ENCODE measurements at regions not wholly inside any gene's neighbourhood (a gene's known extent, or its start where the extent isn't known, plus 50 kb on each side); places are given as distances from the start of the nearest gene placed in this dataset.

DNA sequence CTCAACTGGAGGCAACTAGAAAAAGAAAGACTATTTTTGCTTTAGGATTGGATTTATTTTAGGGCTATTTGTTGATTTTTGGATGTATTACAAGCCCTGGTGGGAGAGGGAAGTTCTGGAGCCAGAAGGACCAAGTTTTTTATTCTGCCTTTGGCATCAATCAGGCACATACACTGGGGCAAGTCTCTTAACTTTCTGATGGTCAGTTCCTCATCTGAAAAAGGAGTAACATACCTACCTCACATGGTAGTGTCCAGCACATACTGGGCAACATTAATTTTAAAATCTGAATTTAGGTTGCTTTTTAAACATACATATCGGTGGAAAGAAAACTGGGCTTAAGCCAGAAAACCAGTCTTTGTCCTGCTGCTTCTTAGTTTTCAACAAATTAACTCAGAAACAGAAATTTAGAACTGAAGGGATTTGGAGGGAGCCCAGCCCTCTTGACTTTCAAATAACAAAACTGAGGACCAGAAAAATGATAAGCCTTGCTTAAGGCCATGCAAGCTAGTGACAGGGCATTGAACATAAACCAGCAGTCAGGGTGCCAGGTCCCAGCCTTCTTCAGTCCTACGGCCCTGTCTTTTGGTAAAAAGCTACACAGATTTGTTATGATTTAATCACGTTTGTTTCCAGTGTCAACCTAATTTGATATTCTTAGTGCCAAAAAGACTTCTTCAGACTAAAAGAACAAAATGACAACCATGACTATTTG, 90.2 kb upstream of the SLC38A2 start:
- no peak for DNase-seq

- no peak for DNase-seq
These were observed 89.5 kb upstream of the SLC38A2 start for GRCh38 chr12:46461907-46462640.

DNA sequence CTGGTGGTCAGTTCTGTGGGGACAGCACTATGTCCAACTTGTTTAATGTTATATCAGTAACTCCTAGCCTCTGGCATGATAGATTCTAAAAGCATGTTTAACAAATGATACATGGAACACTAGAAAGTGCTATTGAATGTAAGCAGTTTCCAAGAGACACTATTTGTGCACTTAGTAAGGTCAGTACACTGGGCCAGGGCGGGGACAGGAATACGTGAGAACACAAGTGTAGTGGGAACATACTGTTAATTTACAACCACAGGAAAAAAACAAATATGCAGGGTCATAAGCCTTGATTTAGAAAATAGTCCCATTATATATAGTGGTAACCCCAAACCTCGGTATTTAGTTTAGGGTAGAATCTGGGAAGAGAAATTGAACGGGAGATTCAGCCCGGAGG, 88.9 kb upstream of the SLC38A2 start:
- no peak for DNase-seq

DNA sequence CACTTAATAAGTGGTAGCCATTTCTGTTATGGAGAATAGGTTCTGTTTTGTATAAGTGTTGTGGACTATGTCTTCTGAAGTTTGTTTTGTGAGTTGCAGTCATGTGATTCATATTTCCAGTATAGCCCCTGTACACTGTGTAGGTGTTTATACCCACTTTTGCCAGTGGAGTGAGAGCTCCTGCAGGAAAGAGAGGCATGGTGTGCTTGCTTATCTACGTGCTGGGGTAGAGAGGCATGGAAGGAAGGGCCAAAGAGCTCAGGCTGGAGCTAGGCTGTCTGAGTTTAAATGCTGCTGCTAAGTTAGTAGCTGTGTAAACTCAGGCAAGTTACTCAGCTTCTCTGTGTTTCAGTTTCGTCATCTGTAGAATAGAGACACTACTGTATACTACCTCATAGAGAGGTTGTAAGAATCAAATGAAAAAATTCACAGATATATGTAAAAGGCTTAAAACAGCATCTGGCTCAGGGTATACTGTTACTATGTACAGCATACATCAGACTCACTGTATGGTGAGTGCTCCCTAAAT, 88.2 kb upstream of the SLC38A2 start:
- no peak for DNase-seq

- DNase-seq, result no peak
These were observed 87.4 kb upstream of the SLC38A2 start for GRCh38 chr12:46459861-46460545.

DNA sequence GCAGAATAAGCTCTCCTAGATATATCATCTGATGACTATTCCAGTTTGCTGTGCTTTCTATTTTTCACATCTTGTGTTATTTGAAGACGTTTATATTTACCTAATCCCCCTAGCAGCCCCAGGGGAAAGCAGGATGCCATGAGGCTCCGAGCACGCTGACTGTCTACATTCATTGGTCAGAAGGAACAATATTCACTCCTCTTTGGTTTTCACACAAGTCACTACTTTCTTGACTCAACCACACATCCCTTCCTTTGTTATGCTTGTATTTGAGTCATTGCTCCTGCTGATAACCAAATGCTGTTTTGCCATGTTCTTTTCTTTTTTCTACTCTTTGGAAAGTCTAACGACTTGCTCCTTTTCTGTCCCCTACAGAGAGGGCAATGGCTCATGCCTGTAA, 86.5 kb upstream of the SLC38A2 start:
- no peak for DNase-seq

- no peak for DNase-seq
These were observed 86.0 kb upstream of the SLC38A2 start for GRCh38 chr12:46458500-46459102.

DNA sequence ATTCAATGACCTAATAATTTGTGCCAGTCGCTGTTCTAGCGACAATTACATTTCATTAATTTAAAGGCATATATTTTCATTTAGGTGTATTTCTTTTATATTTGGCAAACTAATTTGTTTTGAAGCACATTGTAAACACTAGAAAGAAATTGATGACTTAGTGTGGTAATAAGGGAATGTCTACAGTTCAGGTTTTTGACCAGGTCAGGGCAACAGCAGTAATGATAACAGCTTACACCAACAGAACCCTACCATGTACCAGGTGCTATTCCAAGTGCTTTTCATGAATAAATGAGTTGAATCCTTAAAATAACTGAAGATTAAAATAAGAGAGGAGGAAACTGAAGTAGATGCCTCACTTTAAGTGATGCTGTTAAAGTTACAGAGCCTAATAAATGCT, 85.4 kb upstream of the SLC38A2 start:
- DNase-seq, result no peak

DNA sequence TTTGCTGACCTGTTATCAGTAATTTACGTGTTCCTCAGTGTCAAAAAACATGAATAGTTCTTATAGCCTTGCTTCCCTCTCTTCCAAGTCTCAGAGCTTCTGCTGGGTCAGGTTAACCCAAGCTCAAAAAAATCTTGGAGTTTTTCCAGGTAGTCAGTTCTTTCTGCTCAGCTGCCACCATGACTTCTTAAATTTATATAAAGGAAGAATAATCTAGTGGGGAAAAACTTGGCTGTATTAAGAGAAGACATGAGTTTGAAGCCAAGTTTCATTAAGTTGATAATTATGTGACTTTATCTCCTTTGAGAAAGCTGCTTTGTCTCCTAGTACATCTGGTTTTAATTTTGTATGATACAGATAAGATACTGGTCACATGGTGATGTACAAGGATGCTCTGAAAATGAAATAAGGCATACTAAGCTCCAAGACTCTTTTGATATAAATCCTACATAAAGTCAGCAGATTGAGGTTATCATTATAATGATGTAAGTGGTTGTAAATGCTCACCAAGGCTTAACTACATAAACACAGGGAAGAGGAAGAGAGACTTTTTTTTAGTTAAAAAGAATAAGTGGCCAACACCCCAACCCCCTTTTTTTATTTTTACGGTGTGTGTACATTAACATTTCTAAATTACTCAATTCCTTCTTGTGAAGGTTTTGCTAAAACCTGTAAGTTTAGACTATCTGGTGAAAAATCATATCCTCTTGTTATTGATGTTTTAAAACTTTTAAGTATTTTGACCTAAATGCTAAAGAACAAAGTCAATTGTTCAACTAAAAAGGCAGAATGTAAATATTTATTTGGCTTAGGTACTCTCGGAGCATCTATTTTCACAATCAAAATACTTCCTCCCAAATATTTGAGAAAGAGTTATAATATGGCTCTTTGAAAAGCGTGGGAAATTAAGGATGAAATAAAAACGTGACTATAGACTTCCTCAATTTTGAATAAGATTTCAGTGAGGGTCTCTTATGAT, 84.1 kb upstream of the SLC38A2 start:
- no peak for DNase-seq

- DNase-seq, result no peak
These were observed 83.2 kb upstream of the SLC38A2 start for GRCh38 chr12:46455648-46456352.

GRCh38 chr12:46454981-46455380, 82.4 kb upstream of the SLC38A2 start:
- no peak for DNase-seq

- DNase-seq, result no peak
These were observed 80.9 kb upstream of the SLC38A2 start for GRCh38 chr12:46453428-46453827.

DNA sequence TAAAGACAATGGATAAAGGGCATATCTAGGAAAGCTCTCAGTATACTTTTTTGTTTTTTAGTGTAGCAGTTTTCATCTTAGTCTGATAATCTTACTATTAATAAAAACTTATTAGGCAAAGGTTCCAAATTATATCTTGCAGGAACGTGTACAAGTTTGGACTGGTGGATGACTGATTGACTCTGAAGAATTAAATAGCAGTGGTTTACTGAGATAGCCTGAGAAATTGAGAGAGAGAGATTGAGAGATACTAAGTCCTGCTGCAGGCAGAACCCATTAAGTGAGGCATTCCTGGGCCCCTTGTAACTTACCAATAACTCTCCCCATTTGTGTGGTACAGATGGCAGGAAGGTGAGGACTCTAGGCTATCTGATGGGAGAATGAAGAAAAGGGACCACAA, 80.2 kb upstream of the SLC38A2 start:
- DNase-seq, result no peak

- DNase-seq, result no peak
These were observed 79.6 kb upstream of the SLC38A2 start for GRCh38 chr12:46452061-46452615.

- no peak for DNase-seq
These were observed 78.9 kb upstream of the SLC38A2 start for GRCh38 chr12:46451276-46452021.

- DNase-seq, result no peak
These were observed 77.7 kb upstream of the SLC38A2 start for GRCh38 chr12:46450279-46450748.

- DNase-seq, result no peak
These were observed 77.3 kb upstream of the SLC38A2 start for GRCh38 chr12:46449856-46450255.

DNA sequence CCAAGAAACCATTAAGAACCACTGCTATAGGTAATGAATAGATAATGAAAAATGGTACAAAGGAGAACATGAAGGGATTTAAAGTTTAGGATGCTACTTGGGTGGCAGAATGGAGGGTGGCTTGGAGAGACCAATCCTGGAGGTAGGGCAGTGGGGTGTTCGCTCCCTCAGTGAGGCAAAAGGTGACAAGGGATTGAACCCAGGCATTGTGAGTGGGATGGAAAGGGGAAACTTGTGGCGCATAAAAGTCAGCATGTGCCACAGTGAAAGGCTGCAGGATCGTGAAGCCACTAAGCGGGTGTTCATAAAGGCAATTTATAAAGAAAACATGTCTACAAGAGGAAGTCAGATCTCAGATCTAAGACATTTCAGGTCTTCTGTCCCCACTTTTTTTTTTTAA, 76.7 kb upstream of the SLC38A2 start:
- no peak for DNase-seq

DNA sequence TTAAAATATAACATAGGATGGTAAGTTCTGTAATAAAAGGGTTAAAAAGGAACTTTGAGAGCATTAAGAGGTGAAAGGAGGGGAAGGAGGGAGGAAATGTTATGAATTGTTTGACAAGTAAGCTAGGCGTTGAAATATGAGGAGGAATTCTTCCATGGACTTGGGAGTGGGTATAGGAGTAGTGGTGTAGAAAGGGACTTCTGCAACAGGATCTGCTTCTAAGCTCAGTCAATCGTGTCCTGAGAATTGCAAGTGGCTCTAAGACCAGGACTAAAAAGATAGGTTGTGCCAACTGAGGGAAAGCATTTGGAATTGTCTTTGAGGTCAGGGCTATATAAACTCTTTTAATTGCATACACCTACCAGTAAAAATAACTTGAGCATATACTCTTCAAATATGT, 74.1 kb upstream of the SLC38A2 start:
- no peak for DNase-seq

- no peak for DNase-seq
These were observed 73.1 kb upstream of the SLC38A2 start for GRCh38 chr12:46445551-46446235.

All from activated gamma-delta T cell treated with Interleukin-2 at 50 U/mL for 16 hours (primary cell).